Endometrium (tissue), 2 donors: ENCODE measurements at regions not wholly inside any gene's neighbourhood (a gene's known extent, or its start where the extent isn't known, plus 50 kb on each side); places are given as distances from the start of the nearest gene placed in this dataset.
"Not testable (repeated sequence)": the region's sequence is repeated elsewhere in the genome, so short reads cannot be mapped to it uniquely, and the experiment has no call there.

Source experiments
- FAIRE-seq: peaks from 2 replicates; lab custom pipeline; 2012; peaks lifted over from hg19 to GRCh38; lab: Jason Lieb, UNC
- donor health status: control.
- donor health status: control.

- FAIRE-seq = not testable (repeated sequence)
Measured at GRCh38 chr9:104195142-104195541, 101.0 kb downstream of the SMC2 start.

GRCh38 chr9:104200456-104200994, 106.4 kb downstream of the SMC2 start:
- no peak for FAIRE-seq

GRCh38 chr9:104206766-104207165, 112.7 kb downstream of the SMC2 start:
- no peak for FAIRE-seq

- FAIRE-seq = no peak
Measured at GRCh38 chr9:104209387-104209786, 115.3 kb downstream of the SMC2 start.

- no peak for FAIRE-seq
Measured at GRCh38 chr9:104227108-104227507, 133.0 kb downstream of the SMC2 start.

- no peak for FAIRE-seq
Measured at GRCh38 chr9:104232781-104233341, 138.8 kb downstream of the SMC2 start.

GRCh38 chr9:104233366-104233765, 139.3 kb downstream of the SMC2 start:
- FAIRE-seq = no peak

- FAIRE-seq = not testable (repeated sequence)
Measured at GRCh38 chr9:104234632-104235337, 140.7 kb downstream of the SMC2 start.

- not testable (repeated sequence) for FAIRE-seq
Measured at GRCh38 chr9:104235347-104236120, 141.4 kb downstream of the SMC2 start.

- FAIRE-seq = no peak
Measured at GRCh38 chr9:104238668-104239067, 144.6 kb downstream of the SMC2 start.

GRCh38 chr9:104240890-104241289, 146.8 kb downstream of the SMC2 start:
- no peak for FAIRE-seq

GRCh38 chr9:104245925-104246324, 151.8 kb downstream of the SMC2 start:
- FAIRE-seq = no peak

- no peak for FAIRE-seq
Measured at GRCh38 chr9:104247899-104248460, 153.9 kb downstream of the SMC2 start.

- FAIRE-seq = no peak
Measured at GRCh38 chr9:104256031-104256695, 162.1 kb downstream of the SMC2 start.

- no peak for FAIRE-seq
Measured at GRCh38 chr9:104256696-104257062, 162.6 kb downstream of the SMC2 start.

- no peak for FAIRE-seq
Measured at GRCh38 chr9:104258296-104259011, 164.3 kb downstream of the SMC2 start.

GRCh38 chr9:104260004-104260403, 165.9 kb downstream of the SMC2 start:
- no peak for FAIRE-seq

GRCh38 chr9:104263942-104264341, 169.8 kb downstream of the SMC2 start:
- FAIRE-seq = no peak

GRCh38 chr9:104264431-104264830, 170.3 kb downstream of the SMC2 start:
- no peak for FAIRE-seq

GRCh38 chr9:104269374-104269773, 175.3 kb downstream of the SMC2 start:
- FAIRE-seq = no peak
